K562 (cell line): ENCODE measurements at regions not wholly inside any gene's neighbourhood (a gene's known extent, or its start where the extent isn't known, plus 50 kb on each side); places are given as distances from the start of the nearest gene placed in this dataset.
"Not testable (repeated sequence)": the region's sequence is repeated elsewhere in the genome, so short reads cannot be mapped to it uniquely, and the experiment has no call there.

Source experiments
- BRD4 ChIP-seq: fragments of 200-600 bp; sonication (generic); IDR thresholded peaks from 2 replicates; pipeline ENCODE4 v1.6.1; 2017; ENCODE audit warnings: inconsistent platforms
- FUS ChIP-seq: fragments of 200-400 bp; formaldehyde crosslinking; optimal IDR thresholded peaks from 2 replicates; pipeline ENCODE3; 2017; ENCODE audit warnings: low read depth, low read length
- HDAC6 ChIP-seq: IDR thresholded peaks from 2 replicates; pipeline ENCODE4 v1.6.1; 2012; ENCODE audit warnings: low read depth, mild to moderate bottlenecking, control low read depth, inconsistent platforms, low read length, moderate library complexity
- POLR2AphosphoS5 ChIP-seq: IDR thresholded peaks from 2 replicates; pipeline ENCODE4 v1.6.1; 2011; ENCODE audit warnings: mild to moderate bottlenecking, low read depth, low read length, moderate library complexity; ENCODE audit not compliant: control insufficient read depth, insufficient read depth
- ZKSCAN1 ChIP-seq: fragments of 150-350 bp; IDR thresholded peaks from 2 replicates; pipeline ENCODE4 v1.6.1; 2016; ENCODE audit warnings: low read depth, low read length
- ZNF717 ChIP-seq: fragments of 250-450 bp; sonication (Bioruptor Pico); IDR thresholded peaks from 2 replicates; pipeline ENCODE4 v1.5.0; 2021
- TF ChIP-seq, protein P1 (sequence below): fragments of 250-450 bp; sonication (Bioruptor Pico); IDR thresholded peaks from 2 replicates; pipeline ENCODE4 v1.8.0; 2022; ENCODE audit warnings: inconsistent platforms

DNA sequence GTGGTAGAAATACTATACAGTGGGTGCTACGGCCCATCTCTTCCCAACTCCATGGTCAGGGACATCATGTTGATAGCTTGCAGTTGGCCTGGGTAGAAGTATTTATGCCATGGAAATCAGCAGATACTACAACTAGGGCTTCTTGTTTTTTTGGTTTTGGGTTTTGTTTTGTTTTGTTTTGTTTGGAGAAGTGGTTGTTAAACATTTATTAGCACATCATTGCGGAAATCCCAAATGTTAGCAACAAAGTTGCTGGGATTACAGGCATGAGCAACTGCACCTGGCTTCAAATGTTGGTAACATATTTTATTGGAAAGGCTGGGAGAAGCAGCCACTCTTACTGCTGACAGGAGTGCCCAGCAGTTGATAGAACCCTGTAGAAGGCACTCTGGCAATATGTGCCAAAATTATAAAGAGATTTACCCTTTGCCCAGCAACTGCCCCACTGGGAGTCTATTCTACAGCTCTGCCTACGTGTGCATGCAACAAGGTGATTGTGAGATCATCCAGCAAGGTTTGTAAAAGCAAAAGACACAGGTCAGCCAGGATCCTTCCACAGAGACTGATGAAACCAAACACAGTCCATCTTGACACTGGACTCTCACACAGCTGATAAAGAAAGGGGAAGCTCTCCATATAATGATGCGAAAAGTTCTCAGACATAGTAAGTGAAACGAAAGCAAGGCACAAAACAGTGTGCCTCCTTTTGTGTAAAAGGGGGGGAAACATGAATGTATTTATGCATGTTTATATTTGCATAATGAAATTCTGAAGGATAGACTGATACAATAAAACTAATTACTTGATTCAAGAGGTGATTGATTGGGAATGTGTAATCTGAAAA is 314.4 kb downstream of the ANAPC1 start:
- TF ChIP-seq POLR2AphosphoS5; BRD4; HDAC6; ZNF717 (CRISPR knock-in tag); ZKSCAN1; FUS: not testable (repeated sequence)
- TF ChIP-seq, protein P1, sequence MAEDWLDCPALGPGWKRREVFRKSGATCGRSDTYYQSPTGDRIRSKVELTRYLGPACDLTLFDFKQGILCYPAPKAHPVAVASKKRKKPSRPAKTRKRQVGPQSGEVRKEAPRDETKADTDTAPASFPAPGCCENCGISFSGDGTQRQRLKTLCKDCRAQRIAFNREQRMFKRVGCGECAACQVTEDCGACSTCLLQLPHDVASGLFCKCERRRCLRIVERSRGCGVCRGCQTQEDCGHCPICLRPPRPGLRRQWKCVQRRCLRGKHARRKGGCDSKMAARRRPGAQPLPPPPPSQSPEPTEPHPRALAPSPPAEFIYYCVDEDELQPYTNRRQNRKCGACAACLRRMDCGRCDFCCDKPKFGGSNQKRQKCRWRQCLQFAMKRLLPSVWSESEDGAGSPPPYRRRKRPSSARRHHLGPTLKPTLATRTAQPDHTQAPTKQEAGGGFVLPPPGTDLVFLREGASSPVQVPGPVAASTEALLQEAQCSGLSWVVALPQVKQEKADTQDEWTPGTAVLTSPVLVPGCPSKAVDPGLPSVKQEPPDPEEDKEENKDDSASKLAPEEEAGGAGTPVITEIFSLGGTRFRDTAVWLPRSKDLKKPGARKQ (CRISPR knock-in tag) = not testable (repeated sequence)
